T-cell (primary cell): ENCODE measurements at regions not wholly inside any gene's neighbourhood (a gene's known extent, or its start where the extent isn't known, plus 50 kb on each side); places are given as distances from the start of the nearest gene placed in this dataset.

Experiments used
- ATAC-seq, 4 experiments: fragments of 200-7000 bp in 3 of 4; fragments of 150-1000 bp in 1 of 4; cut with Tn5 transposase; replicated peaks in 1 of 4; 1 replicate in 3 of 4; 2 replicates in 1 of 4; pipeline ENCODE4 v1.10.0; 2021; ENCODE audit warnings: moderate library complexity in 3 of 4, mild to moderate bottlenecking in 2 of 4, moderate number of reproducible peaks in 1 of 4
- CTCF ChIA-PET, 2 donors: fragments of 300-600 bp; sonication (Branson Sonifier 250); formaldehyde crosslinking; loops; one replicate each; lab custom pipeline; 2022; ENCODE audit warnings: antibody characterized with exemption in 2 of 2; lab: Charles Lee
- POLR2A ChIA-PET, 2 donors: fragments of 300-600 bp; sonication (Branson Sonifier 250); formaldehyde crosslinking; loops; one replicate each; lab custom pipeline; 2022; ENCODE audit warnings: antibody characterized with exemption in 2 of 2; lab: Charles Lee
- DNase-seq, 35 experiments: peaks; one replicate each; pipeline versions ENCODE4 v3.0.0 to v3.0.0-alpha.2; 2013 to 2023
- H3K27ac ChIP-seq: one replicate; pipeline ENCODE4 v1.5.1; 2013; ENCODE audit warnings: low read length
- H3K27me3 ChIP-seq, 2 experiments: replicated peaks in 1 of 2; 1 replicate in 1 of 2; 2 replicates in 1 of 2; pipeline versions ENCODE4 v1.6.1 to v1.7.0; 2013; ENCODE audit warnings: low read length in 1 of 2, mixed read lengths in 1 of 2; ENCODE audit not compliant: control insufficient read depth in 2 of 2, insufficient read depth in 2 of 2; ENCODE audit errors: extremely low read depth in 1 of 2
- H3K36me3 ChIP-seq, 2 donors: 1 replicate in 1 of 2; 2 replicates in 1 of 2; pipeline versions ENCODE4 v1.6.1 to v1.7.0; 2013; ENCODE audit warnings: low read length in 1 of 2; ENCODE audit not compliant: control insufficient read depth in 2 of 2, insufficient read depth in 1 of 2; ENCODE audit errors: extremely low read depth in 1 of 2
- H3K4me1 ChIP-seq, 2 experiments: 1 replicate in 1 of 2; 2 replicates in 1 of 2; pipeline versions ENCODE4 v1.6.1 to v1.7.0; 2013; ENCODE audit warnings: low read length in 2 of 2, mixed read lengths in 1 of 2; ENCODE audit not compliant: insufficient read depth in 2 of 2, control insufficient read depth in 1 of 2; ENCODE audit errors: extremely low read depth in 1 of 2
- H3K4me3 ChIP-seq, 2 donors: 1 replicate in 1 of 2; 2 replicates in 1 of 2; pipeline versions ENCODE4 v1.5.1 to v1.7.0; 2013; ENCODE audit warnings: mild to moderate bottlenecking in 2 of 2, low read length in 1 of 2, moderate library complexity in 1 of 2; ENCODE audit not compliant: control insufficient read depth in 1 of 2; ENCODE audit errors: extremely low read depth in 1 of 2
- H3K9me3 ChIP-seq: 2 replicates; pipeline ENCODE4 v1.7.0; 2013
- H3K27ac Mint-ChIP-seq, 2 donors: one replicate each; pipeline ENCODE4 v1.8.0; 2020 to 2021; ENCODE audit warnings: mild to moderate bottlenecking in 2 of 2, mixed read lengths in 2 of 2
- H3K27me3 Mint-ChIP-seq, 2 donors: one replicate each; pipeline ENCODE4 v1.8.0; 2021 to 2022; ENCODE audit warnings: mixed read lengths in 2 of 2
- H3K36me3 Mint-ChIP-seq: one replicate; pipeline ENCODE4 v1.8.0; 2021; ENCODE audit warnings: mixed read lengths
- H3K4me1 Mint-ChIP-seq, 3 donors: one replicate each; pipeline ENCODE4 v1.8.0; 2020 to 2022; ENCODE audit warnings: mixed read lengths in 3 of 3, mild to moderate bottlenecking in 1 of 3
- H3K4me3 Mint-ChIP-seq, 3 donors: one replicate each; pipeline ENCODE4 v1.8.0; 2020 to 2022; ENCODE audit warnings: mild to moderate bottlenecking in 3 of 3, mixed read lengths in 3 of 3, moderate library complexity in 3 of 3
- H3K9me3 Mint-ChIP-seq, 3 donors: one replicate each; pipeline ENCODE4 v1.8.0; 2020 to 2022; ENCODE audit warnings: mixed read lengths in 3 of 3
- WGBS: methylation state at CpG from one replicate; pipeline ENCODE4 v1.1.5; 2013; ENCODE audit warnings: missing lambda C conversion rate; ENCODE audit not compliant: insufficient coverage; 5-methylcytosine and 5-hydroxymethylcytosine counted together

DNA sequence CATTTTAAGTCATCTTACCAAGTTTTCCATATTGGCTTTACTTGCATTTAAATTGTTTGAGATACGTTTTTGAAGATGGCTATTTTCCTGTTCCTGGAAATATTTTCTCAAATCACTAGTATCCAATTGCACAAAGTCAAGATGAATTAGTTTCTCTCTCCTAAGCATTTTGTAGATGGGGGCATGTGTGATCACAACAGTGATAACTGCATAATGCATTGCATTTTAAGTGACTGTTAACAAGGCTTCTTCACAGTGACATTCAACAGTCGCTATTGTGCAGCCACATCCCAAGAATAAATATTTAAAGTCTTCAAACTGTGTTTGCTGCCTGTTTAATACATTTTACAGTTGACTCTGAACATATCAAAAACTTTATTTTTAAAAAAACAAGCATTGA is 694.2 kb upstream of the CDH7 start:
- Mint-ChIP-seq H3K27me3 (no peaks in the 10 kb centered on the region), H3K4me1 (no peaks in the 10 kb centered on the region), H3K36me3 (no peaks in the 10 kb centered on the region), H3K9me3 (peaks cover 5 to 15% (median 5%) of the 10 kb centered on the region in 3 donors), H3K27ac (no peak overlapping the region), H3K4me3 (no peak overlapping the region)
- ChIA-PET POLR2A (no interaction called here), CTCF (no interaction called here)
- H3K4me3 ChIP-seq: no peak overlapping the region
- H3K27ac ChIP-seq: no peak overlapping the region
- H3K9me3 ChIP-seq: no peaks in the 10 kb centered on the region
- DNase-seq (no peak), ATAC-seq (no peak)
- no peaks in the 10 kb centered on the region for H3K36me3 ChIP-seq
- H3K4me1 ChIP-seq: no peaks in the 10 kb centered on the region
- no CpG with 5 or more reads among the region's 2 CpGs for WGBS
- no peaks in the 10 kb centered on the region for H3K27me3 ChIP-seq

DNA sequence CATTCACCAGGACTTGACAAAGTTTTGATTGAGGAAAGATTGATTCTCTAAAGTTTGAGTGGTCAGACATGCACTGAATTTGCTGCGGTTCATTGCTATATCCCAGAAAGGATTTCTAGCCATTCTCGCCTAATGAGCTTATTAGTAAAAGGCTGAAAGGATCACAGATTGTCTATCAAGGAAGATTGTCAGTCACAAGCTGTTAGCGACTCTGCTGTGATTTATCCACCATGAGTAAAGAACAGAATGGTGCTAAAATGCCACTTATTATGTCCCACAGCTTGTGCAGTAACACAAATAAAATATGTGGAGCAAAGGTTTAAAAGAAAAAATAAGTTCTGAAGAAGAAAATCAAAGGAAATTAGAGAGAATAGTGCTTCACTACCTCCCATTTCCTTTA is 701.2 kb upstream of the CDH7 start:
- Mint-ChIP-seq H3K27me3 (no peaks in the 10 kb centered on the region), H3K4me1 (no peaks in the 10 kb centered on the region), H3K27ac (no peak overlapping the region), H3K4me3 (no peak overlapping the region), H3K9me3 (peaks cover 8 to 16% (median 12%) of the 10 kb centered on the region in 3 donors), H3K36me3 (no peaks in the 10 kb centered on the region)
- Histone ChIP-seq H3K27ac (no peak overlapping the region), H3K27me3 (no peaks in the 10 kb centered on the region), H3K4me1 (no peaks in the 10 kb centered on the region), H3K9me3 (no peaks in the 10 kb centered on the region), H3K4me3 (no peak overlapping the region), H3K36me3 (no peaks in the 10 kb centered on the region)
- no peak for ATAC-seq
- 94% methylated on average over 2 of the region's 3 CpGs for WGBS
- CTCF ChIA-PET: interaction anchor here in 1 of 2 donors (0.6 kb wide), 1 partner anchor 1319 kb away, joined by 6 read pairs; no protein-coding TSS in a partner anchor
- no peak for DNase-seq
- POLR2A ChIA-PET: no interaction called here

DNA sequence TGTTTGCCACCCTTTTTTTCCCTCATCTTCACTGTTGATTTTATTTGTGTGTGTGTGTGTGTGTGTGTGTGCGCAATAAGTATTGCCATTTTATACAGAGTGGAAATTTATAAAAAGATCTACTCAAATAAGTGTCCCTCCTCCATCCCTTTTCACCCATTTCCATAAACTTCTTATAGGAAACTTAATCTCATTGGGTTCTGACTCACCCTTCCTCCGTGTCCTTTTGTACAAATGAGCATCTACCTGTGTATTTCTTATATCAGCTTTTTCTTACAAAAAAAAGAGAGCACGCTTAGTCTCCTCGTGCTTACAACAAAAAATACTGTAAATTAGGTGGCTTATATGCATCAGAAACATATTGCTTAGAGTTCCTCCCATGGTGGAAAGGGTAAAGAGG is 711.2 kb upstream of the CDH7 start:
- no peak overlapping the region for H3K27ac Mint-ChIP-seq
- H3K4me3 ChIP-seq: no peak overlapping the region

DNA sequence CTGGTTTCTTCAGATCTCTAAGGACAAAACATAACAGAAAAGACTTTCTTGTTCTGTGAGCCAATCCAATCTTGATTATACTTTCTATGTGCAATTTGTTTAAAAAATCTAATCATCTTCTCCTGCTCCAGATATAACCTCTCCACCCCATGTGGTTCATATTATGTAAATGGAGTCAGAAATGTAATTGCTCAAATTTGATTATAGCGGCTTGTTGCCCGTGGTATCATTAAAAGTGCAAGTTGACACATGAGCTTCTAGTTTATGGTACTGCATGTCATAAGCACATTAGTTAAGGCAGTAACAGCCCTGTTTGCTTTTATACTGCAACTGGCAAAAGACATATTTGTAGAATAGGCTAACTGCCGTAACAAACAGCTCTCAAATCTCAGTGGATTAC is 715.1 kb upstream of the CDH7 start:
- no peak overlapping the region for H3K4me3 Mint-ChIP-seq
- Histone ChIP-seq H3K9me3 (no peaks in the 10 kb centered on the region), H3K36me3 (no peaks in the 10 kb centered on the region), H3K27me3 (no peaks in the 10 kb centered on the region), H3K27ac (no peak overlapping the region), H3K4me1 (no peaks in the 10 kb centered on the region), H3K4me3 (no peak overlapping the region)
- no peaks in the 10 kb centered on the region for H3K36me3 Mint-ChIP-seq
- no peaks in the 10 kb centered on the region for H3K27me3 Mint-ChIP-seq
- 86% methylated on average over 3 of the region's 3 CpGs for WGBS
- H3K9me3 Mint-ChIP-seq: peaks cover 4 to 8% (median 7%) of the 10 kb centered on the region in 3 donors
- H3K4me1 Mint-ChIP-seq: no peaks in the 10 kb centered on the region
- POLR2A ChIA-PET: no interaction called here
- CTCF ChIA-PET: interaction anchor here in 1 of 2 donors (1.0 kb wide), 1 partner anchor 9 kb away, joined by 7 read pairs; no protein-coding TSS in a partner anchor
- H3K27ac Mint-ChIP-seq: no peak overlapping the region
- ATAC-seq (no peak), DNase-seq (no peak)

More for the DNA sequence above, 711.2 kb upstream of the CDH7 start:
- POLR2A ChIA-PET: no interaction called here
- Histone ChIP-seq H3K27ac (no peak overlapping the region), H3K9me3 (no peaks in the 10 kb centered on the region), H3K4me1 (no peaks in the 10 kb centered on the region), H3K27me3 (no peaks in the 10 kb centered on the region), H3K36me3 (no peaks in the 10 kb centered on the region)
- CTCF ChIA-PET: no interaction called here
- Mint-ChIP-seq H3K27me3 (no peaks in the 10 kb centered on the region), H3K4me3 (no peak overlapping the region), H3K9me3 (peaks cover 3 to 12% (median 7%) of the 10 kb centered on the region in 3 donors), H3K4me1 (no peaks in the 10 kb centered on the region), H3K36me3 (no peaks in the 10 kb centered on the region)
- WGBS: no CpG with 5 or more reads among the region's 4 CpGs
- DNase-seq (no peak), ATAC-seq (no peak)

DNA sequence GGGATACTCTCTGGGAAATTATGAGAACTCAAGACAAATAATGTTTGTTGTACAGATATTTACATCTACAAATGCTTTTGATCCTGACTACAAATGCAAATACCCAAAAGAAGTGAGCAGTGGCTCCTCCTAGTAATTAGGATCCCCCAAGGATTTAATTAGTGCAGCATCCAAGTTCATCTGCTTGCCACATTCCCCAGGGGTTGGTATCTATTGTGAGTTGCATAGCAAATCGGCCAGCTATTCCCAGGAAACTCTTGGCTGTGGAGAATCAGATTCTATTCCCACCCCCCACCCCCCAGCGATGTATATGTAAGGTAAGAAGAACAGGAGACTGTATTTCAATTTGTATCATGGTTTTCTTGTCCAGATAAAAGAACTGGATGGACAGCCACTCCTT is 725.1 kb upstream of the CDH7 start:
- no peak overlapping the region for H3K27ac ChIP-seq
- H3K4me1 ChIP-seq: no peaks in the 10 kb centered on the region
- H3K27me3 Mint-ChIP-seq: no peaks in the 10 kb centered on the region
- ChIA-PET CTCF (no interaction called here), POLR2A (no interaction called here)
- H3K4me3 Mint-ChIP-seq: no peak overlapping the region
- H3K4me1 Mint-ChIP-seq: no peaks in the 10 kb centered on the region
- H3K27me3 ChIP-seq: no peaks in the 10 kb centered on the region
- ATAC-seq: no peak
- no peaks in the 10 kb centered on the region for H3K36me3 Mint-ChIP-seq
- WGBS: no CpG with 5 or more reads among the region's 2 CpGs
- no peak overlapping the region for H3K27ac Mint-ChIP-seq
- no peak overlapping the region for H3K4me3 ChIP-seq
- DNase-seq: no peak
- H3K9me3 Mint-ChIP-seq: peaks cover 3 to 11% (median 11%) of the 10 kb centered on the region in 3 donors
- H3K36me3 ChIP-seq: no peaks in the 10 kb centered on the region
- H3K9me3 ChIP-seq: no peaks in the 10 kb centered on the region

DNA sequence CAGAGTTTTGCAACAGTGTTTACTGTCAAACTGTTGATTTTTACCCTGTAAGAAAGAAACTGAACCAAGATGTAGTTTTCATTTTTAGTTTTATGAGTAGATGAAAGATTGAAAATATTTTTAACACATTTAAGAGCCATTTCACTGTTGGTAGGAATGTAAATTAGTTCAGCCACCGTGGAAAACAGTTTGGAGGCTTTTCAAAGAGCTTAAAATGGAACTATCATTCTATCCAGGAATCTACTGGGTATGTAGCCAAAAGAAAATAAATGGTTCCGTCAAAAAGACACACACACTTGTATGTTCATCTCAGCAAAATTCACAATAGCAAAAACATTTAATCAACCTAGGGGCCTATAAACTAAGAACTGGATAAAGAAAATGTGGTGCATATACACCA is 729.8 kb upstream of the CDH7 start:
- H3K27me3 ChIP-seq: no peaks in the 10 kb centered on the region
- H3K4me3 ChIP-seq: no peak overlapping the region
- H3K27ac ChIP-seq: no peak overlapping the region
- POLR2A ChIA-PET: no interaction called here
- no peaks in the 10 kb centered on the region for H3K36me3 Mint-ChIP-seq
- no peaks in the 10 kb centered on the region for H3K36me3 ChIP-seq
- CTCF ChIA-PET: no interaction called here
- no peaks in the 10 kb centered on the region for H3K4me1 Mint-ChIP-seq
- peaks cover 4 to 19% (median 10%) of the 10 kb centered on the region in 3 donors for H3K9me3 Mint-ChIP-seq
- no peak overlapping the region for H3K4me3 Mint-ChIP-seq
- no peak for ATAC-seq
- no peaks in the 10 kb centered on the region for H3K27me3 Mint-ChIP-seq
- no peak overlapping the region for H3K27ac Mint-ChIP-seq
- no peaks in the 10 kb centered on the region for H3K4me1 ChIP-seq
- DNase-seq: no peak
- no CpG with 5 or more reads among the region's 2 CpGs for WGBS
- no peaks in the 10 kb centered on the region for H3K9me3 ChIP-seq

DNA sequence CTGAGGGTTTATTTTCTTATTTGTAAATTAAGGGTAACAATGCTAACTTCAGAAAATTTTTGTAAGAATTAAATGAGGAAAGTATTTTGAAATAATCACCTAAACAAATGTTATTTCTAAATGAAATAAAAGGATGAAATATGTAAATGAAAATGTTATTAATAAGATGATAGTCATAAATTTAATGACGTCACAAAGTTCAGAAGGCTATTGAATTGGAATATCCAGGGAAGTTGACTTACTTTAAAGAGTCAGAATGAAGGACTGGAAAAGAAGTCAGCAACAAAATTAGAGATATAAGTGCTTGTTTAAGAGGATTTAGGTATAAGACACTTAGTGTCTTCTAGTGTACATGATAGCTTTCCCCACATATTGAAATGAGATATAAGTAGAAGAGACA is 732.6 kb upstream of the CDH7 start:
- Mint-ChIP-seq H3K4me3 (no peak overlapping the region), H3K9me3 (peaks cover 4 to 24% (median 12%) of the 10 kb centered on the region in 3 donors), H3K36me3 (no peaks in the 10 kb centered on the region), H3K4me1 (no peaks in the 10 kb centered on the region), H3K27ac (no peak overlapping the region), H3K27me3 (no peaks in the 10 kb centered on the region)
- Histone ChIP-seq H3K36me3 (no peaks in the 10 kb centered on the region), H3K4me3 (no peak overlapping the region), H3K4me1 (no peaks in the 10 kb centered on the region), H3K9me3 (no peaks in the 10 kb centered on the region), H3K27me3 (no peaks in the 10 kb centered on the region), H3K27ac (no peak overlapping the region)
- POLR2A ChIA-PET: no interaction called here
- CTCF ChIA-PET: no interaction called here
- WGBS: 100% methylated on average over 1 of the region's 1 CpG
- DNase-seq (no peak), ATAC-seq (no peak)
